ENCODE measurements at regions not wholly inside any gene's neighbourhood (a gene's known extent, or its start where the extent isn't known, plus 50 kb on each side); places are given as distances from the start of the nearest gene placed in this dataset.

GRCh38 chr1:177732178-177732577, 237.7 kb downstream of the SEC16B start:
- Histone ChIP-seq H3K36me3 (no peaks in the 10 kb centered on the region), H3K4me3 (no peak overlapping the region), H3K27ac (no peak overlapping the region), H4K20me1 (no peaks in the 10 kb centered on the region), H3K9me3 (replicated peaks in 1 of 11) (no peaks in the 10 kb centered on the region), H3K9ac (no peak overlapping the region), H3K4me1 (peaks cover 0 to 12% (median 2%) of the 10 kb centered on the region in 10 experiments; a peak in 7 of 20 replicates), H3K4me2 (peak overlapping the region in 1 of 11 experiments; percentile 19; a peak in 2 of 22 replicates), H3K27me3 (no peaks in the 10 kb centered on the region)
- no peak for TF ChIP-seq Cebpa-rat (IDR thresholded peaks at IDR 0.05)

- peaks cover 0 to 12% (median 2%) of the 10 kb centered on the region in 10 experiments; a peak in 7 of 20 replicates for H3K4me1 ChIP-seq
- H3K9me3 ChIP-seq (replicated peaks in 1 of 11): peaks cover 10 to 23% (median 13%) of the 10 kb centered on the region in 11 experiments; a peak in 21 of 22 replicates
- no peak overlapping the region for H3K4me3 ChIP-seq
- H3K27me3 ChIP-seq: no peaks in the 10 kb centered on the region
- no peak overlapping the region for H3K27ac ChIP-seq
- no peak overlapping the region for H3K9ac ChIP-seq
- no peak for TF ChIP-seq Cebpa-rat (IDR thresholded peaks at IDR 0.05)
- no peaks in the 10 kb centered on the region for H4K20me1 ChIP-seq
- no peaks in the 10 kb centered on the region for H3K36me3 ChIP-seq
- H3K4me2 ChIP-seq: peak overlapping the region in 1 of 11 experiments; percentile 25; a peak in 1 of 22 replicates
These were observed 240.2 kb downstream of the SEC16B start for GRCh38 chr1:177729646-177730045.

GRCh38 chr1:177723533-177723932, 246.3 kb downstream of the SEC16B start:
- no peaks in the 10 kb centered on the region for H3K36me3 ChIP-seq
- H3K9ac ChIP-seq: no peak overlapping the region
- H3K9me3 ChIP-seq (replicated peaks in 1 of 11): peaks cover 43 to 61% (median 45%) of the 10 kb centered on the region in 11 experiments
- no peak overlapping the region for H3K27ac ChIP-seq
- no peak overlapping the region for H3K4me3 ChIP-seq
- H3K27me3 ChIP-seq: no peaks in the 10 kb centered on the region
- no peaks in the 10 kb centered on the region for H4K20me1 ChIP-seq
- no peak for TF ChIP-seq Cebpa-rat (IDR thresholded peaks at IDR 0.05)
- no peaks in the 10 kb centered on the region for H3K4me1 ChIP-seq
- no peak overlapping the region for H3K4me2 ChIP-seq

GRCh38 chr1:177710696-177711620, 258.9 kb downstream of the SEC16B start:
- TF ChIP-seq Cebpa-rat (IDR thresholded peaks at IDR 0.05): no peak
- no peaks in the 10 kb centered on the region for H3K27me3 ChIP-seq
- peaks cover 0 to under 1% (median 0%) of the 10 kb centered on the region in 11 experiments; a peak in 1 of 22 replicates for H3K9me3 ChIP-seq (replicated peaks in 1 of 11)

GRCh38 chr1:177708406-177708805, 261.5 kb downstream of the SEC16B start:
- H4K20me1 ChIP-seq: no peaks in the 10 kb centered on the region
- H3K4me1 ChIP-seq: no peaks in the 10 kb centered on the region
- H3K4me3 ChIP-seq: no peak overlapping the region
- H3K9me3 ChIP-seq (replicated peaks in 1 of 11): no peaks in the 10 kb centered on the region
- no peaks in the 10 kb centered on the region for H3K27me3 ChIP-seq
- no peak overlapping the region for H3K9ac ChIP-seq
- TF ChIP-seq Cebpa-rat (IDR thresholded peaks at IDR 0.05): no peak
- no peak overlapping the region for H3K27ac ChIP-seq
- H3K4me2 ChIP-seq: no peak overlapping the region
- H3K36me3 ChIP-seq: no peaks in the 10 kb centered on the region

More at GRCh38 chr1:177710696-177711620, 258.9 kb downstream of the SEC16B start:
- no peak overlapping the region for H3K27ac ChIP-seq
- no peak overlapping the region for H3K9ac ChIP-seq
- no peaks in the 10 kb centered on the region for H4K20me1 ChIP-seq
- H3K36me3 ChIP-seq: no peaks in the 10 kb centered on the region
- H3K4me3 ChIP-seq: no peak overlapping the region
- no peak overlapping the region for H3K4me2 ChIP-seq
- H3K4me1 ChIP-seq: no peaks in the 10 kb centered on the region

- no peak for TF ChIP-seq Cebpa-rat (IDR thresholded peaks at IDR 0.05)
- Histone ChIP-seq H3K36me3 (no peaks in the 10 kb centered on the region), H3K9ac (no peak overlapping the region), H3K27ac (no peak overlapping the region), H3K4me3 (no peak overlapping the region), H3K4me1 (no peaks in the 10 kb centered on the region), H3K4me2 (no peak overlapping the region), H4K20me1 (no peaks in the 10 kb centered on the region), H3K9me3 (replicated peaks in 1 of 11) (no peaks in the 10 kb centered on the region), H3K27me3 (no peaks in the 10 kb centered on the region)
These were observed 262.9 kb downstream of the SEC16B start for GRCh38 chr1:177706977-177707376.

GRCh38 chr1:177705839-177706238, 264.0 kb downstream of the SEC16B start:
- H3K4me1 ChIP-seq: no peaks in the 10 kb centered on the region
- H3K9ac ChIP-seq: no peak overlapping the region

GRCh38 chr1:177703888-177704446, 265.9 kb downstream of the SEC16B start:
- H3K27ac ChIP-seq: no peak overlapping the region
- H3K4me3 ChIP-seq: no peak overlapping the region
- H3K4me1 ChIP-seq: no peaks in the 10 kb centered on the region
- no peaks in the 10 kb centered on the region for H3K9me3 ChIP-seq (replicated peaks in 1 of 11)
- no peaks in the 10 kb centered on the region for H4K20me1 ChIP-seq
- H3K27me3 ChIP-seq: no peaks in the 10 kb centered on the region
- no peak overlapping the region for H3K4me2 ChIP-seq
- no peak for TF ChIP-seq Cebpa-rat (IDR thresholded peaks at IDR 0.05)
- H3K36me3 ChIP-seq: no peaks in the 10 kb centered on the region
- H3K9ac ChIP-seq: no peak overlapping the region

More at GRCh38 chr1:177705839-177706238, 264.0 kb downstream of the SEC16B start:
- Histone ChIP-seq H3K9me3 (replicated peaks in 1 of 11) (no peaks in the 10 kb centered on the region), H3K36me3 (no peaks in the 10 kb centered on the region), H3K4me3 (no peak overlapping the region), H3K4me2 (no peak overlapping the region), H3K27ac (no peak overlapping the region), H3K27me3 (no peaks in the 10 kb centered on the region), H4K20me1 (no peaks in the 10 kb centered on the region)
- no peak for TF ChIP-seq Cebpa-rat (IDR thresholded peaks at IDR 0.05)

- no peak overlapping the region for H3K4me2 ChIP-seq
- H3K4me3 ChIP-seq: no peak overlapping the region
- H3K36me3 ChIP-seq: no peaks in the 10 kb centered on the region
- H3K4me1 ChIP-seq: no peaks in the 10 kb centered on the region
- H3K27ac ChIP-seq: no peak overlapping the region
- no peaks in the 10 kb centered on the region for H3K27me3 ChIP-seq
- no peak overlapping the region for H3K9ac ChIP-seq
- H3K9me3 ChIP-seq (replicated peaks in 1 of 11): no peaks in the 10 kb centered on the region
- H4K20me1 ChIP-seq: no peaks in the 10 kb centered on the region
- TF ChIP-seq Cebpa-rat (IDR thresholded peaks at IDR 0.05): no peak
These were observed 268.1 kb downstream of the SEC16B start for GRCh38 chr1:177701654-177702353.

Measured in BLaER1 treated with 17β-estradiol and CSF1 and Interleukin-3, amounts not matched to agents 10 nM and 100 nM (cell line).